HL-60 (cell line): ENCODE measurements at regions not wholly inside any gene's neighbourhood (a gene's known extent, or its start where the extent isn't known, plus 50 kb on each side); places are given as distances from the start of the nearest gene placed in this dataset.

Experiments
- DNase-seq, 2 experiments: peaks; one replicate each; pipeline ENCODE4 v3.0.0-alpha.2; 2010 to 2020; ENCODE audit warnings: low read depth in 1 of 2, low spot score in 1 of 2
- H3K27ac ChIP-seq: fragments of 250-450 bp; sonication (Bioruptor Pico); replicated peaks from 2 replicates; pipeline ENCODE4 v1.5.1; 2020; ENCODE audit warnings: mild to moderate bottlenecking, moderate library complexity
- H3K27me3 ChIP-seq: fragments of 250-450 bp; sonication (Bioruptor Pico); 2 replicates; pipeline ENCODE4 v1.5.1; 2021; ENCODE audit warnings: mild to moderate bottlenecking, moderate library complexity; ENCODE audit not compliant: insufficient read depth, poor library complexity, severe bottlenecking
- H3K4me3 ChIP-seq: replicated peaks from 2 replicates; pipeline ENCODE4 v1.5.1; 2011; ENCODE audit warnings: mild to moderate bottlenecking, control low read depth, low read length; ENCODE audit not compliant: insufficient read depth
- CTCF ChIP-seq: IDR thresholded peaks from one replicate; pipeline ENCODE4 v1.5.1; 2011; ENCODE audit warnings: low read length, control low read depth, inconsistent platforms; ENCODE audit not compliant: insufficient read depth
- GABPA ChIP-seq: IDR thresholded peaks from 2 replicates; pipeline ENCODE4 v1.6.1; 2012; ENCODE audit warnings: low read depth
- POLR2AphosphoS5 ChIP-seq: IDR thresholded peaks from 2 replicates; pipeline ENCODE4 v1.6.1; 2012; ENCODE audit warnings: low read depth
- REST ChIP-seq: IDR thresholded peaks from 2 replicates; pipeline ENCODE4 v1.6.1; 2012; ENCODE audit warnings: low read depth; ENCODE audit not compliant: insufficient replicate concordance
- SPI1 ChIP-seq: IDR thresholded peaks from 2 replicates; pipeline ENCODE4 v1.6.1; 2012; ENCODE audit warnings: low read depth, mild to moderate bottlenecking, borderline replicate concordance

GRCh38 chr11:27842290-27842689 lies 142.0 kb upstream of the BDNF start:
- TF ChIP-seq REST (no peak), SPI1 (no peak), CTCF (no peak), POLR2AphosphoS5 (no peak), GABPA (no peak)
- Histone ChIP-seq H3K4me3 (no peak overlapping the region), H3K27ac (no peak overlapping the region), H3K27me3 (no peaks in the 10 kb centered on the region)
- DNase-seq: no peak

GRCh38 chr11:27841023-27841422 lies 140.8 kb upstream of the BDNF start:
- Histone ChIP-seq H3K27me3 (no peaks in the 10 kb centered on the region), H3K4me3 (no peak overlapping the region), H3K27ac (no peak overlapping the region)
- TF ChIP-seq SPI1 (no peak), GABPA (no peak), REST (no peak), POLR2AphosphoS5 (no peak), CTCF (no peak)
- no peak for DNase-seq

GRCh38 chr11:27839226-27839913 lies 139.1 kb upstream of the BDNF start:
- Histone ChIP-seq H3K4me3 (no peak overlapping the region), H3K27me3 (no peaks in the 10 kb centered on the region), H3K27ac (no peak overlapping the region)
- TF ChIP-seq CTCF (peak; percentile 10), SPI1 (no peak)
- DNase-seq: no peak

- no peak for TF ChIP-seq REST
- TF ChIP-seq POLR2AphosphoS5: no peak
- TF ChIP-seq SPI1: no peak
- no peak for TF ChIP-seq CTCF
- no peak for TF ChIP-seq GABPA
- DNase-seq: no peak
- Histone ChIP-seq H3K27ac (no peak overlapping the region), H3K27me3 (no peaks in the 10 kb centered on the region), H3K4me3 (no peak overlapping the region)
These were observed 138.4 kb upstream of the BDNF start for GRCh38 chr11:27838674-27839073.
